ENCODE measurements at regions not wholly inside any gene's neighbourhood (a gene's known extent, or its start where the extent isn't known, plus 50 kb on each side); places are given as distances from the start of the nearest gene placed in this dataset.

DNA sequence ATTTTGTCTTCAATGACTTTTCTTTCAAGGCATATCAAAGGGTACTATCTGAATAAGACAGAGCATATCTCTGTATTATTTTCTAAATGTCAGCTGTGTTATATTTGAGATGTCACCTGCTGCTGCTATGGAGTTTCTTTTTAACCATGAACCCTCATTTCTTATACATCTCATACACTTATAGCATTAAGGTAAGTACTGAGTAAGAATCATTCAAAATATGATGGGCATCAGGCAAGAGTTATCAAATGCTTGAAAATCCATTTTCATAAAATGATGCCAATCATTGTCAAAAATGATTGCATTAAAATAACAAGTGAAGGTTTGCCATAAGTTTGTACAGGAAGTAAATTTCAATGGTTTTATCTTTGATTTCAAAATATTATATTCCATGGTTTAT lies 2005.0 kb upstream of the PCDH20 start:
- DNase-seq (ENCODE audit: low spot score): no peak
- no peak for TF ChIP-seq CTCF (conservative IDR thresholded peaks at IDR 0.05; ENCODE audit: low read depth)
- no peak overlapping the region for H3K27ac ChIP-seq
- POLR2A ChIA-PET (ENCODE audit: low non-redundant PET): no interaction called here
- CTCF ChIA-PET: no interaction called here

DNA sequence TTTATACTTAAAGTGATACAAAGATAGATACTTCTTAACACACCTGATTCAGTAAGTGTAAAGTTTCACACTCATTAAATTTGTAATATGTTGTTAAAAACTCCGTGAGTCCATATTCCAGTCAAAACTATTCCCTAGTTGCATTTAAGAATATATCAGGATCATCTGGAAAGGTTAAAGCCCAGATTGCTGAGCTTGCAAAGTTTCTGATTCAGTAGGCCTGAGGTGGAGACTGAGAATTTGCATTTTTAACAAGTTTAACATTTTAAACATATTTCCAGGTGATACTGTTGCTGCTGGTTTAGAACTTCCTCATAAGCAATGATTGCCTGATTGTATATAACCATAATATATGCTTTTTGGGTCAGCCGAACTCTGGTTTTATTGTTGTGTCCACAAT lies 1998.6 kb upstream of the PCDH20 start:
- CTCF ChIA-PET: no interaction called here

GRCh38 chr13:63409791-63410351 lies 1994.2 kb upstream of the PCDH20 start:
- H3K27ac ChIP-seq: no peak overlapping the region
- ChIA-PET POLR2A (ENCODE audit: low non-redundant PET) (no interaction called here), CTCF (no interaction called here)
- no peak for TF ChIP-seq CTCF (conservative IDR thresholded peaks at IDR 0.05; ENCODE audit: low read depth)
- no peak for DNase-seq (ENCODE audit: low spot score)

More for the DNA sequence above, 1998.6 kb upstream of the PCDH20 start:
- no peak for TF ChIP-seq CTCF (conservative IDR thresholded peaks at IDR 0.05; ENCODE audit: low read depth)
- no peak overlapping the region for H3K27ac ChIP-seq
- DNase-seq (ENCODE audit: low spot score): no peak
- POLR2A ChIA-PET (ENCODE audit: low non-redundant PET): no interaction called here

DNA sequence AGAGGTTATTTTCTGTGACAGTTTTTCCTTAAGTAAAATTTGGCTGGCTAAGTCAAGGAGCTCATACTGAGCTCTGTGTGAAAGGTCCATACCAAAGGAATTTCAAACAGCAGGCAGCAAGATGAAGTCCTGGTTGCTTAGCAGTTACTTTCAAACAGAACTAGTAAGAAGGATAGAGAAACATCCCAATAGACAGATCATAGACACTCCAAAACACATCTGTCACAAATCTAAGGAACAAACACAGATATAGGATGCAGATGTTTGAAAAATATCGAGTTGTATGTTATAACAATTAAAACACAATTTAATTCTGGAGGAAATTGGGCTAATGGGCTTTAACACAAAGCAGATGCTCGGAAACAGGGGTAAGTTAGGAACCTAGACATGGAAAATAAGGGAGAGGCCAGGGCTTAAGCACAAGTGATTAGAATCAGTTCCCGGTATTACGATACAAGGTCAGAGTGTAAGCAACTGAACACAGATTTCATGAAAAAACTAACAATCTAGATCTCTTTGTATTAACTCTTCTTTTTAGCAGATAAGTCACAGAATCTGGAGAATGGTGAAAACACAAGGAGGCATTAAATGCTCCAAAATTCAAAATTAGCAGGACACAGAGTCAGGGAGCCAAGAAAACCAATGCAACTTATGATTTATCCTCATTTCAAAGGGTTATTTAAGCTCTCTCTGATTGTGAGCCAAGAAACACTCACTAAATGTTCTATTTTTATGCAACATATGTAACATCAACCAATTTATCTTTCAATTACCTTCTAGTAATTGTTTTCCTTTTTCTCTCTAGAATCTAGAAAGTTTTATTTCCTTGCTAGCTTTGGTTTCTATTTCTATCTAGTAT lies 1992.9 kb upstream of the PCDH20 start:
- ChIA-PET POLR2A (ENCODE audit: low non-redundant PET) (no interaction called here), CTCF (no interaction called here)
- no peak overlapping the region for H3K27ac ChIP-seq
- TF ChIP-seq CTCF (conservative IDR thresholded peaks at IDR 0.05; ENCODE audit: low read depth): no peak
- no peak for DNase-seq (ENCODE audit: low spot score)

DNA sequence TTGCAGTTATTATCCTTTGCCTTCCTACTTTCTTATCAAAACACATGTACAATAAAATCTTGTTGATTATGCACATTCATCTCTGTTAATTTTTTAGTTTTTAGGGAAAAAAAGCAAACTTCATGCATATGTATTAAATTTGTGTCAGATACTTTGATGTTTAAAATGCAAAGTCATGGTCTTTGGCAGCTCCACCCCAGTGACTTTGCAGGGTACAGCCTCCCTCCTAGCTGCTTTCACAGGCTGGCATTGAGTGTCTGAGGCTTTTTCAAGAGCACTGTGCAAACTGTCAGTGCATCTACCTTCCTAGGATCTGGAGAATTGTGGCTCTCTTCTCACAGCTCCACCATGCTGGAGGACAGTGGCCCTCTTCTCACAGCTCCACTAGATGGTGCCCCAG lies 1988.1 kb upstream of the PCDH20 start:
- ChIA-PET CTCF (no interaction called here), POLR2A (ENCODE audit: low non-redundant PET) (no interaction called here)
- H3K27ac ChIP-seq: no peak overlapping the region
- no peak for DNase-seq (ENCODE audit: low spot score)
- no peak for TF ChIP-seq CTCF (conservative IDR thresholded peaks at IDR 0.05; ENCODE audit: low read depth)

DNA sequence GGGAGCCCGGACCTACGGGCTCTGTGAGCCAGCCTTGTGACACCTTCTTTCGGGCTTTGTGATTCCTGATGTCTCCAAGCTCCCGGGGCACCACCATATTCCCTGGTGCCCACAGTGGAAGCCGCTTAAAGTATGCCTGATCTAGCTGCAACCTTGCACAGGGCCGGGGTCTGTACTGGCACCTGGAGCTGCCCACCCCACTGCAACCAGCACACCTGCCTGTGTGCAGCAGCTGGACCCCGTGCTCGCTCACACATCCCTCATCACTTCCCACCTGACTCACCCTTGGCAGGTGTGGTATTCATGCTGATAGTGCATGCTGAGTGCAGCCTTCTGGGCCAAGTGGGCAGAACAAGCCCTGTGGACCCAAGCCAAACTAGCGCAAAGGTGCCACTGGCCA lies 1981.1 kb upstream of the PCDH20 start:
- CTCF ChIA-PET: interaction anchor here (0.6 kb wide), 1 partner anchor 996 kb away, joined by 3 read pairs; no protein-coding TSS in a partner anchor
- no peak overlapping the region for H3K27ac ChIP-seq
- no peak for DNase-seq (ENCODE audit: low spot score)
- no peak for TF ChIP-seq CTCF (conservative IDR thresholded peaks at IDR 0.05; ENCODE audit: low read depth)
- POLR2A ChIA-PET (ENCODE audit: low non-redundant PET): no interaction called here
